Neural crest cell (in vitro differentiated cells): ENCODE measurements at regions not wholly inside any gene's neighbourhood (a gene's known extent, or its start where the extent isn't known, plus 50 kb on each side); places are given as distances from the start of the nearest gene placed in this dataset.

Source experiments
- DNase-seq: peaks from one replicate; pipeline ENCODE4 v3.0.0; 2021; ENCODE audit warnings: low read depth, mixed read lengths, low spot score
- H3K27ac Mint-ChIP-seq: one replicate; pipeline ENCODE4 v1.8.0; 2021; ENCODE audit warnings: mild to moderate bottlenecking, mixed read lengths; ENCODE audit not compliant: unreplicated experiment
- H3K27me3 Mint-ChIP-seq: 2 replicates; pipeline ENCODE4 v1.8.0; 2021; ENCODE audit warnings: low read depth, mild to moderate bottlenecking, mixed read lengths
- H3K36me3 Mint-ChIP-seq: 2 replicates; pipeline ENCODE4 v1.8.0; 2021; ENCODE audit warnings: low read depth, mild to moderate bottlenecking, mixed read lengths
- H3K4me1 Mint-ChIP-seq: 2 replicates; pipeline ENCODE4 v1.8.0; 2021; ENCODE audit warnings: mixed read lengths
- H3K4me3 Mint-ChIP-seq: one replicate; pipeline ENCODE4 v1.8.0; 2021; ENCODE audit warnings: mild to moderate bottlenecking, mixed read lengths
- H3K9me3 Mint-ChIP-seq: 2 replicates; pipeline ENCODE4 v1.8.0; 2021; ENCODE audit warnings: mixed read lengths
- TF ChIP-seq, protein P1 (sequence below): fragments of 200-600 bp; sonication (generic); conservative IDR thresholded peaks from 2 replicates; pipeline ENCODE4 v1.5.0; 2021; ENCODE audit warnings: antibody characterized with exemption, mild to moderate bottlenecking

DNA sequence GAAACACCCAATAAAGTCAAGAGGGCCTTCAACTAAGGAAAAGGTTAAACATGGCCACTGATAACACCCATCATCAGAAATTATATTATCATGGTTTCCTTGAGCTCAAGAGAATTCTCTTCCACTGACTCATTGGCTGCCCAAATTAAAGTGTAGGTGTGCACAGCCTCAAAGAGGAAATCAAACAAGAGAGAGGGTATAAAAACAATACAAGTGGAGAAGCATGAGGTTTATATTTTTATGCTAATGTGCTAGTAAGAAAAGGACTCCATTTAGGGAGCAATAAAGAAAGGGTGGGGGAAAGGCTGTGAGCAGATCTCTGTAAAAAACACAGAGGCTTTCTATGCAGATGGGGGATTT lies 168.8 kb upstream of the VRK2 start:
- Mint-ChIP-seq H3K4me1 (peaks cover 4% of the 10 kb centered on the region), H3K27me3 (no peaks in the 10 kb centered on the region), H3K36me3 (no peaks in the 10 kb centered on the region), H3K4me3 (no peak overlapping the region), H3K27ac (no peak overlapping the region), H3K9me3 (no peaks in the 10 kb centered on the region)
- TF ChIP-seq, protein P1, sequence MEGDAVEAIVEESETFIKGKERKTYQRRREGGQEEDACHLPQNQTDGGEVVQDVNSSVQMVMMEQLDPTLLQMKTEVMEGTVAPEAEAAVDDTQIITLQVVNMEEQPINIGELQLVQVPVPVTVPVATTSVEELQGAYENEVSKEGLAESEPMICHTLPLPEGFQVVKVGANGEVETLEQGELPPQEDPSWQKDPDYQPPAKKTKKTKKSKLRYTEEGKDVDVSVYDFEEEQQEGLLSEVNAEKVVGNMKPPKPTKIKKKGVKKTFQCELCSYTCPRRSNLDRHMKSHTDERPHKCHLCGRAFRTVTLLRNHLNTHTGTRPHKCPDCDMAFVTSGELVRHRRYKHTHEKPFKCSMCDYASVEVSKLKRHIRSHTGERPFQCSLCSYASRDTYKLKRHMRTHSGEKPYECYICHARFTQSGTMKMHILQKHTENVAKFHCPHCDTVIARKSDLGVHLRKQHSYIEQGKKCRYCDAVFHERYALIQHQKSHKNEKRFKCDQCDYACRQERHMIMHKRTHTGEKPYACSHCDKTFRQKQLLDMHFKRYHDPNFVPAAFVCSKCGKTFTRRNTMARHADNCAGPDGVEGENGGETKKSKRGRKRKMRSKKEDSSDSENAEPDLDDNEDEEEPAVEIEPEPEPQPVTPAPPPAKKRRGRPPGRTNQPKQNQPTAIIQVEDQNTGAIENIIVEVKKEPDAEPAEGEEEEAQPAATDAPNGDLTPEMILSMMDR: no peak
- no peak for DNase-seq

DNA sequence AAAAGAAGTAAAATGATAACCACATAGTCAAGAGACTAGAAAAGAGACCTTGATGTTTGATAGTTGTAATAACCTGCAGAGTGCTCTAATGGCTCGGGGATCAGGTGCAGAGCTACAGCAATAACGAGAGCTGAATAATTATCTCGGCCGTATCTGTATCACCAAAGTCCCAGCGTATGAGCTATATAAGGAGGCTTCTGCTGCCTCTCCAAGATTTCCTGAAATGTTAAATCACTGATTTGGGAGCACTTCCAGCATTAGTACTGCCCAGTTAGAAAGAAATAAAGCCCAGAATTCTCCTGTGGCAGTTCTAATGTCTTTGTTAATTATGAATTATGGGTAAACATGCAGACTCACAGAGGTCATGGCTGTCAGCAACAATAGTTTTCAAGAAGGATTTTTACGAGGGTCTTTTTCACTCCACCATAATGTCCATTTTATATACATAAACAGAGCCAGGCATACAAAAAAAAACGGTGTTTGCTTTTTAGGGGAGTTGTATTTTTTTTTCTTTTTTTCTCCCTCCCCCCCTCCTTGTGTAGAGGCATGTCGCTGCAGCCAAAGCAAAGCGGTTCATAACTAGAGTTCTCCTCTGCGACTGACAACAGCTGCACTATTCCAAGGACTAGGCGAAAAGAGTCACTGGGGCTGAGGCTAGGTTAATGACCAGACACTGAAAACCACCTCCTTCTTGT lies 168.3 kb upstream of the VRK2 start:
- no peaks in the 10 kb centered on the region for H3K9me3 Mint-ChIP-seq
- H3K36me3 Mint-ChIP-seq: no peaks in the 10 kb centered on the region
- DNase-seq: no peak
- H3K27me3 Mint-ChIP-seq: no peaks in the 10 kb centered on the region
- no peak overlapping the region for H3K27ac Mint-ChIP-seq
- TF ChIP-seq, protein P1: no peak
- H3K4me3 Mint-ChIP-seq: no peak overlapping the region
- H3K4me1 Mint-ChIP-seq: peaks cover 4% of the 10 kb centered on the region

DNA sequence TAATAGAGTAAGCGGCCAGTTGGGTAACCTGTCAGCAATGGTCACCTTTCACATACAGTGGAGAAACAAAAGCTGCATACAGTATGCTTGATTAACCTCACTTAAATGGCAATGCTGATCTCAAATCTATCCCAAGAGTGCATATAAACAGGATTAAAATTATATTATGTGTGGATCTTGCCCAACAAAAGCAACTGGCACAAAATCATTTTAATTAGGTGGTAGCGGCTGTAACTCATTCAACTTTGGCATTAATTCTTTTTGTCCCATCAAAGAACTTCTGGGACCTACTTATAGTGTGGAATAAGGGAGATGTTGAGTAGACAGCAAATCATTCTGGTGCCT lies 167.8 kb upstream of the VRK2 start:
- Mint-ChIP-seq H3K36me3 (no peaks in the 10 kb centered on the region), H3K27ac (no peak overlapping the region)

GRCh38 chr2:57880446-57880845 lies 166.2 kb upstream of the VRK2 start:
- H3K4me1 Mint-ChIP-seq: peaks cover 4% of the 10 kb centered on the region
- H3K36me3 Mint-ChIP-seq: no peaks in the 10 kb centered on the region
- H3K27ac Mint-ChIP-seq: no peak overlapping the region
- no peaks in the 10 kb centered on the region for H3K27me3 Mint-ChIP-seq
- DNase-seq: no peak
- no peaks in the 10 kb centered on the region for H3K9me3 Mint-ChIP-seq
- TF ChIP-seq, protein P1: no peak
- H3K4me3 Mint-ChIP-seq: no peak overlapping the region

More for the DNA sequence above, 167.8 kb upstream of the VRK2 start:
- TF ChIP-seq, protein P1: no peak
- peaks cover 4% of the 10 kb centered on the region for H3K4me1 Mint-ChIP-seq
- no peak overlapping the region for H3K4me3 Mint-ChIP-seq
- no peaks in the 10 kb centered on the region for H3K27me3 Mint-ChIP-seq
- no peaks in the 10 kb centered on the region for H3K9me3 Mint-ChIP-seq
- no peak for DNase-seq

DNA sequence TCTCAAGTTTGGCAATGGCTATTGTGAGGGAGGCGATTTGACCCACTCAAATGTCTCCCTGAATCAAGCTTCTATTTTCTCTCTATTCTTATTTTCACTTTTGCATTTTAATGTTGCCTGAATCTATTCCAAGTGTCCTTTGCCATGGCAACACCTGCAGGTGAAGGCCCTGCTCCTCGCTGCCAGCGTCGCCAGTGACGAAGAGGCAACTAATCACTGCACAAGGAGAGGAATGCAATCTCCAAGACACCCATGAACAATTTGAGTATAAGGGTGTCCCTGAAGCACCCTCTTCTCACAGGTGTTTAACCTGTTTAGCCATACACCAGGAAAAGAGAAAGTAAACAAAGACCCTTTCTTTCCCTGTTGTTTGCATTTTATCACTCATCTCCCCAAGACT lies 165.6 kb upstream of the VRK2 start:
- no peaks in the 10 kb centered on the region for H3K36me3 Mint-ChIP-seq
- H3K27me3 Mint-ChIP-seq: no peaks in the 10 kb centered on the region
- DNase-seq: no peak
- H3K27ac Mint-ChIP-seq: no peak overlapping the region
- no peaks in the 10 kb centered on the region for H3K9me3 Mint-ChIP-seq
- H3K4me3 Mint-ChIP-seq: no peak overlapping the region
- TF ChIP-seq, protein P1: no peak
- H3K4me1 Mint-ChIP-seq: peaks cover 4% of the 10 kb centered on the region
